HepG2 (cell line): ENCODE measurements at regions not wholly inside any gene's neighbourhood (a gene's known extent, or its start where the extent isn't known, plus 50 kb on each side); places are given as distances from the start of the nearest gene placed in this dataset.

Experiments used
- ATAC-seq: fragments of 200-7000 bp; cut with Tn5 transposase; 3 replicates; pipeline ENCODE4 v1.9.1; 2020; ENCODE audit warnings: mild to moderate bottlenecking, moderate library complexity
- BruUV-seq: library from RNA; stranded (reverse); fragments of 400-500 nt; replicated peaks from 2 replicates; lab custom pipeline; 2021; lab: Mats Ljungman, UMichigan
- CTCF ChIA-PET: fragments of 300-600 bp; formaldehyde crosslinking; extraction: SDS; loops from one replicate; lab custom pipeline; 2021; ENCODE audit warnings: low total read pairs, inconsistent platforms, low intra/inter-chr PET ratio; lab: Yijun Ruan, JAX
- POLR2A ChIA-PET: fragments of 350-600 bp; sonication (Branson Sonifier 250); formaldehyde crosslinking; loops from one replicate; lab custom pipeline; 2020; ENCODE audit warnings: antibody characterized with exemption, inconsistent platforms; lab: Yijun Ruan, JAX
- DNase-seq: peaks from one replicate; pipeline ENCODE4 v3.0.0-alpha.2; 2015; ENCODE audit warnings: low spot score
- FAIRE-seq: peaks from 3 replicates; lab custom pipeline; 2011; peaks lifted over from hg19 to GRCh38; lab: Jason Lieb, UNC
- H2AFZ ChIP-seq: one replicate; pipeline ENCODE4 v1.6.1; 2011; ENCODE audit warnings: low read length, inconsistent platforms
- H3K27ac ChIP-seq: fragments of 300-600 bp; 3 replicates; pipeline ENCODE4 v1.8.0; 2011; ENCODE audit warnings: mixed run types, mild to moderate bottlenecking, mixed read lengths, low read length, inconsistent platforms; ENCODE audit not compliant: insufficient read depth; ENCODE audit errors: extremely low read length
- H3K27me3 ChIP-seq, 2 experiments: fragments of 200-600 bp in 1 of 2; 2 replicates in 1 of 2; 3 replicates in 1 of 2; pipeline versions ENCODE4 v1.6.0 to v1.8.0; 2011; ENCODE audit warnings: low read length in 2 of 2, mild to moderate bottlenecking in 2 of 2, moderate library complexity in 2 of 2, inconsistent platforms in 1 of 2; ENCODE audit not compliant: insufficient read depth in 2 of 2, control insufficient read depth in 1 of 2
- H3K36me3 ChIP-seq, 2 experiments: fragments of 200-600 bp in 1 of 2; replicated peaks in 1 of 2; 2 replicates in 1 of 2; 3 replicates in 1 of 2; pipeline versions ENCODE4 v1.5.1 to v1.8.0; 2011; ENCODE audit warnings: low read length in 2 of 2, inconsistent platforms in 1 of 2; ENCODE audit not compliant: insufficient read depth in 2 of 2, control insufficient read depth in 1 of 2
- H3K4me1 ChIP-seq: 2 replicates; pipeline ENCODE4 v1.5.1; 2012; ENCODE audit warnings: low read length, inconsistent platforms; ENCODE audit not compliant: insufficient read depth
- H3K4me2 ChIP-seq: 2 replicates; pipeline ENCODE4 v1.6.0; 2011; ENCODE audit warnings: low read depth, low read length, inconsistent platforms
- H3K4me3 ChIP-seq, 3 experiments: fragments of 200-600 bp in 1 of 3; sonication (generic), shearing (Covaris generic) in 1 of 3; replicated peaks in 1 of 3; 2 replicates each; pipeline ENCODE4 v1.5.1; 2011 to 2016; ENCODE audit warnings: low read length in 3 of 3, inconsistent platforms in 2 of 3, low read depth in 2 of 3, mild to moderate bottlenecking in 2 of 3, control low read depth in 1 of 3, mixed read lengths in 1 of 3; ENCODE audit not compliant: insufficient read depth in 1 of 3
- H3K79me2 ChIP-seq: one replicate; pipeline ENCODE4 v1.6.1; 2011; ENCODE audit warnings: low read length, inconsistent platforms; ENCODE audit not compliant: insufficient read depth
- H3K9ac ChIP-seq: 2 replicates; pipeline ENCODE4 v1.6.0; 2011; ENCODE audit warnings: mild to moderate bottlenecking, low read depth, low read length, inconsistent platforms; ENCODE audit not compliant: insufficient read depth
- H3K9me3 ChIP-seq: 2 replicates; pipeline ENCODE4 v1.5.1; 2012; ENCODE audit warnings: mild to moderate bottlenecking, low read length
- H4K20me1 ChIP-seq: 2 replicates; pipeline ENCODE4 v1.6.0; 2011; ENCODE audit warnings: inconsistent platforms, mild to moderate bottlenecking, low read length, moderate library complexity; ENCODE audit not compliant: insufficient read depth
- MEIS2 ChIP-seq: sonication (generic); formaldehyde crosslinking; IDR thresholded peaks from 2 replicates; pipeline ENCODE4 v1.9.0; 2021; ENCODE audit warnings: mild to moderate bottlenecking, missing genetic modification reagents
- ZNF350 ChIP-seq: sonication (generic); formaldehyde crosslinking; IDR thresholded peaks from 2 replicates; pipeline ENCODE4 v1.4.0; 2020; ENCODE audit warnings: mild to moderate bottlenecking, low read depth, missing genetic modification reagents, borderline replicate concordance
- ZNF746 ChIP-seq: sonication (generic); formaldehyde crosslinking; IDR thresholded peaks from 2 replicates; pipeline ENCODE4 v1.8.0; 2022; ENCODE audit warnings: mild to moderate bottlenecking, missing genetic modification reagents
- WGBS: methylation state at CpG from one replicate; pipeline ENCODE4 v1.1.6; 2017; ENCODE audit warnings: low lambda C conversion rate; 5-methylcytosine and 5-hydroxymethylcytosine counted together
- in situ Hi-C: cut with HindIII; loops from 2 replicates; pipeline ENCODE4 v1.10.0; 2017; ENCODE audit warnings: low pct_unique_long_range_greater_than_20kb; ENCODE audit not compliant: extremely low pct_ligation_motif_present
- intact Hi-C: fragments of 100-400 bp; cut with micrococcal nuclease; formaldehyde crosslinking; loops from one replicate; pipeline ENCODE4 v1.10.0; 2022; ENCODE audit not compliant: unreplicated experiment
- TF ChIP-seq, protein P1 (sequence below): sonication (generic); formaldehyde crosslinking; IDR thresholded peaks from 2 replicates; pipeline ENCODE4 v1.8.1; 2023; ENCODE audit warnings: mild to moderate bottlenecking, inconsistent platforms, moderate library complexity, missing genetic modification reagents, borderline replicate concordance
- TF ChIP-seq, protein P2 (sequence below): sonication (generic); formaldehyde crosslinking; IDR thresholded peaks from 2 replicates; pipeline ENCODE4 v1.8.1; 2023; ENCODE audit warnings: missing genetic modification reagents, inconsistent platforms, borderline replicate concordance
- TF ChIP-seq, protein P3 (sequence below): sonication (generic); formaldehyde crosslinking; conservative IDR thresholded peaks from 2 replicates; pipeline ENCODE4 v1.8.0; 2022; ENCODE audit warnings: missing genetic modification reagents
- TF ChIP-seq, protein P4 (sequence below): sonication (generic); formaldehyde crosslinking; conservative IDR thresholded peaks from 2 replicates; pipeline ENCODE4 v1.8.0; 2022; ENCODE audit warnings: low read depth, missing genetic modification reagents

DNA sequence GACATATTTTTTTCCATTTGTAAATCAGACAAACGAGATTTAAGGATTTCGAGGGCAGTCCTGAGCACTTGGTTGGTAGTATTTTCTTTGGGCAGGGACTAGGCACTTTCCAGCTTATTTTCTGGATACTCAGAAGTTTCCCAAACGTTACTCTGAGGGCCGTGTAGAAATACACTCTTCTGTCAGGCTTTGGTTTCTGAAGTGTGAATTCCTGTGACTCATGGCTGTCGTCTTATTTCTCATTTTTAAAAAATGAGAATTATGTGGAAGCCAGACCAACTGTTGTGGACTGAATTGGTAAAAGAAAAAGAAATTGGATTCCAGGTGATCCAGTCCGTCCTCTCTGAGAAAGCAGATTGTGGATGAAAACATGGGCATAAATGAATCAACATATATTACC is 658.6 kb upstream of the FANCL start:
- TF ChIP-seq MEIS2 (CRISPR knock-in tag) (no peak), ZNF746 (no peak), ZNF350 (no peak)
- TF ChIP-seq, protein P1, sequence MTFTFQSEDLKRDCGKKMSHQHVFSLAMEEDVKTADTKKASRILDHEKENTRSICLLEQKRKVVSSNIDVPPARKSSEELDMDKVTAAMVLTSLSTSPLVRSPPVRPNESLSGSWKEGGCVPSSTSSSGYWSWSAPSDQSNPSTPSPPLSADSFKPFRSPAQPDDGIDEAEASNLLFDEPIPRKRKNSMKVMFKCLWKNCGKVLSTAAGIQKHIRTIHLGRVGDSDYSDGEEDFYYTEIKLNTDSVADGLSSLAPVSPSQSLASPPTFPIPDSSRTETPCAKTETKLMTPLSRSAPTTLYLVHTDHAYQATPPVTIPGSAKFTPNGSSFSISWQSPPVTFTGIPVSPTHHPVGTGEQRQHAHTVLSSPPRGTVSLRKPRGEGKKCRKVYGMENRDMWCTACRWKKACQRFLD (CRISPR knock-in tag): no peak
- TF ChIP-seq, protein P2, sequence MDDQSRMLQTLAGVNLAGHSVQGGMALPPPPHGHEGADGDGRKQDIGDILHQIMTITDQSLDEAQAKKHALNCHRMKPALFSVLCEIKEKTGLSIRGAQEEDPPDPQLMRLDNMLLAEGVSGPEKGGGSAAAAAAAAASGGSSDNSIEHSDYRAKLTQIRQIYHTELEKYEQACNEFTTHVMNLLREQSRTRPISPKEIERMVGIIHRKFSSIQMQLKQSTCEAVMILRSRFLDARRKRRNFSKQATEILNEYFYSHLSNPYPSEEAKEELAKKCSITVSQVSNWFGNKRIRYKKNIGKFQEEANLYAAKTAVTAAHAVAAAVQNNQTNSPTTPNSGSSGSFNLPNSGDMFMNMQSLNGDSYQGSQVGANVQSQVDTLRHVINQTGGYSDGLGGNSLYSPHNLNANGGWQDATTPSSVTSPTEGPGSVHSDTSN (CRISPR knock-in tag): no peak
- TF ChIP-seq, protein P3, sequence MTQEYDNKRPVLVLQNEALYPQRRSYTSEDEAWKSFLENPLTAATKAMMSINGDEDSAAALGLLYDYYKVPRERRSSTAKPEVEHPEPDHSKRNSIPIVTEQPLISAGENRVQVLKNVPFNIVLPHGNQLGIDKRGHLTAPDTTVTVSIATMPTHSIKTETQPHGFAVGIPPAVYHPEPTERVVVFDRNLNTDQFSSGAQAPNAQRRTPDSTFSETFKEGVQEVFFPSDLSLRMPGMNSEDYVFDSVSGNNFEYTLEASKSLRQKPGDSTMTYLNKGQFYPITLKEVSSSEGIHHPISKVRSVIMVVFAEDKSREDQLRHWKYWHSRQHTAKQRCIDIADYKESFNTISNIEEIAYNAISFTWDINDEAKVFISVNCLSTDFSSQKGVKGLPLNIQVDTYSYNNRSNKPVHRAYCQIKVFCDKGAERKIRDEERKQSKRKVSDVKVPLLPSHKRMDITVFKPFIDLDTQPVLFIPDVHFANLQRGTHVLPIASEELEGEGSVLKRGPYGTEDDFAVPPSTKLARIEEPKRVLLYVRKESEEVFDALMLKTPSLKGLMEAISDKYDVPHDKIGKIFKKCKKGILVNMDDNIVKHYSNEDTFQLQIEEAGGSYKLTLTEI (CRISPR knock-in tag): no peak
- TF ChIP-seq, protein P4, sequence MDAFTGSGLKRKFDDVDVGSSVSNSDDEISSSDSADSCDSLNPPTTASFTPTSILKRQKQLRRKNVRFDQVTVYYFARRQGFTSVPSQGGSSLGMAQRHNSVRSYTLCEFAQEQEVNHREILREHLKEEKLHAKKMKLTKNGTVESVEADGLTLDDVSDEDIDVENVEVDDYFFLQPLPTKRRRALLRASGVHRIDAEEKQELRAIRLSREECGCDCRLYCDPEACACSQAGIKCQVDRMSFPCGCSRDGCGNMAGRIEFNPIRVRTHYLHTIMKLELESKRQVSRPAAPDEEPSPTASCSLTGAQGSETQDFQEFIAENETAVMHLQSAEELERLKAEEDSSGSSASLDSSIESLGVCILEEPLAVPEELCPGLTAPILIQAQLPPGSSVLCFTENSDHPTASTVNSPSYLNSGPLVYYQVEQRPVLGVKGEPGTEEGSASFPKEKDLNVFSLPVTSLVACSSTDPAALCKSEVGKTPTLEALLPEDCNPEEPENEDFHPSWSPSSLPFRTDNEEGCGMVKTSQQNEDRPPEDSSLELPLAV (CRISPR knock-in tag): no peak
- Histone ChIP-seq H2AFZ (no peak overlapping the region), H3K9ac (no peak overlapping the region), H3K4me2 (no peak overlapping the region), H3K79me2 (no peaks in the 10 kb centered on the region), H3K4me1 (no peaks in the 10 kb centered on the region), H4K20me1 (no peaks in the 10 kb centered on the region), H3K9me3 (no peaks in the 10 kb centered on the region), H3K36me3 (no peaks in the 10 kb centered on the region), H3K27me3 (no peaks in the 10 kb centered on the region), H3K27ac (no peak overlapping the region), H3K4me3 (no peak overlapping the region)
- DNase-seq (no peak), ATAC-seq (no peak), FAIRE-seq (no peak)
- no TSS peak for BruUV-seq
- 5% methylated on average over 6 of the region's 6 CpGs for WGBS
- CTCF ChIA-PET: no interaction called here
- in situ Hi-C loops (no loop called here), intact Hi-C loops (no loop called here)
- POLR2A ChIA-PET: no interaction called here
